SK-N-SH treated with all-trans-retinoic acid at 6 μM for 48 hours (cell line): ENCODE measurements at regions not wholly inside any gene's neighbourhood (a gene's known extent, or its start where the extent isn't known, plus 50 kb on each side); places are given as distances from the start of the nearest gene placed in this dataset.

Experiments used
- ARNTL ChIP-seq: fragments of 450-650 bp; formaldehyde crosslinking; IDR thresholded peaks from 2 replicates; pipeline ENCODE4 v1.5.0; 2020; ENCODE audit warnings: low read depth, mild to moderate bottlenecking, moderate library complexity, borderline replicate concordance
- CSDC2 ChIP-seq: fragments of 250-450 bp; sonication (Bioruptor Pico); IDR thresholded peaks from 2 replicates; pipeline ENCODE4 v1.5.0; 2020; ENCODE audit warnings: mild to moderate bottlenecking, moderate library complexity
- GLIS3 ChIP-seq: fragments of 250-450 bp; sonication (Bioruptor Pico); IDR thresholded peaks from 2 replicates; pipeline ENCODE4 v1.5.0; 2020; ENCODE audit warnings: mild to moderate bottlenecking, moderate library complexity
- ISL1 ChIP-seq: fragments of 250-450 bp; sonication (Bioruptor Pico); IDR thresholded peaks from 2 replicates; pipeline ENCODE4 v2.1.2; 2022; ENCODE audit warnings: mild to moderate bottlenecking, moderate library complexity
- OSR1 ChIP-seq: fragments of 250-450 bp; sonication (Bioruptor Pico); IDR thresholded peaks from 2 replicates; pipeline ENCODE4 v1.8.0; 2022; ENCODE audit warnings: moderate library complexity, mild to moderate bottlenecking, inconsistent platforms
- TOX ChIP-seq: fragments of 250-450 bp; sonication (Bioruptor Pico); IDR thresholded peaks from 2 replicates; pipeline ENCODE4 v1.8.0; 2021; ENCODE audit warnings: mild to moderate bottlenecking, moderate library complexity, borderline replicate concordance
- ZC3H10 ChIP-seq: fragments of 250-450 bp; sonication (Bioruptor Pico); IDR thresholded peaks from 2 replicates; pipeline ENCODE4 v1.5.1; 2021; ENCODE audit warnings: mild to moderate bottlenecking, moderate library complexity
- ZFP3 ChIP-seq: fragments of 250-450 bp; sonication (Bioruptor Pico); IDR thresholded peaks from 2 replicates; pipeline ENCODE4 v1.5.0; 2020; ENCODE audit warnings: mild to moderate bottlenecking, moderate library complexity
- ZFP30 ChIP-seq: fragments of 450-650 bp; formaldehyde crosslinking; IDR thresholded peaks from 2 replicates; pipeline ENCODE4 v1.5.0; 2022; ENCODE audit warnings: mild to moderate bottlenecking, moderate library complexity
- ZNF565 ChIP-seq: fragments of 450-650 bp; formaldehyde crosslinking; conservative IDR thresholded peaks from 2 replicates; pipeline ENCODE4 v1.5.0; 2020; ENCODE audit warnings: low read depth, mild to moderate bottlenecking, moderate library complexity
- ZNF70 ChIP-seq: fragments of 450-650 bp; formaldehyde crosslinking; IDR thresholded peaks from 2 replicates; pipeline ENCODE4 v1.5.0; 2020; ENCODE audit warnings: mild to moderate bottlenecking, moderate library complexity
- ZNF8 ChIP-seq: fragments of 450-650 bp; formaldehyde crosslinking; IDR thresholded peaks from 2 replicates; pipeline ENCODE4 v1.5.0; 2020; ENCODE audit warnings: mild to moderate bottlenecking, moderate library complexity
- TF ChIP-seq, protein P1 (sequence below): fragments of 250-450 bp; sonication (Bioruptor Pico); IDR thresholded peaks from 2 replicates; pipeline ENCODE4 v1.5.0; 2020; ENCODE audit warnings: mild to moderate bottlenecking, moderate library complexity
- TF ChIP-seq, protein P2 (sequence below): fragments of 250-450 bp; sonication (Bioruptor Pico); IDR thresholded peaks from 2 replicates; pipeline ENCODE4 v1.8.0; 2020; ENCODE audit warnings: mild to moderate bottlenecking, moderate library complexity, borderline replicate concordance

DNA sequence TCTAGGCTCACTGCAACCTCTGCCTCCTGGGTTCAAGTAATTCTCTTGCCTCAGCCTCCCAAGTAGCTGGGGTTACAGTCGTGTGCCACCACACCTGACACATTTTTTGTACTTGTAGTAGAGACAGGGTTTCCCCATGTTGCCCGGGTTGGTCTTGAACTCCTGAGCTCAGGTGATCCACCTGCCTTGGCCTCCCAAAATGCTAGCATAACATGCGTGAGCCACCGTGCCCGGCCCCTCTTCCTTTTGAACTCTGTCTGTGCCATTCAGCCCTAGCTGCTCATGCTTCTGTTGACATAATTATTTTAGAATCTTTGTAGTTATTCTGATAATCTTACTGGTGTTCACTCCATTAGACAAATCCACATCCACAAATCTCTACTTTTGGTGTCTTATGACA lies 1231.3 kb upstream of the ADGRL3 start:
- TF ChIP-seq ARNTL (no peak), TOX (CRISPR knock-in tag) (no peak), ZNF70 (CRISPR knock-in tag) (no peak), ZC3H10 (CRISPR knock-in tag) (no peak), ZFP30 (CRISPR knock-in tag) (no peak), ZFP3 (CRISPR knock-in tag) (no peak), ZNF8 (CRISPR knock-in tag) (no peak), OSR1 (CRISPR knock-in tag) (no peak), GLIS3 (CRISPR knock-in tag) (no peak), CSDC2 (CRISPR knock-in tag) (no peak), ZNF565 (no peak), ISL1 (no peak)
- TF ChIP-seq, protein P1, sequence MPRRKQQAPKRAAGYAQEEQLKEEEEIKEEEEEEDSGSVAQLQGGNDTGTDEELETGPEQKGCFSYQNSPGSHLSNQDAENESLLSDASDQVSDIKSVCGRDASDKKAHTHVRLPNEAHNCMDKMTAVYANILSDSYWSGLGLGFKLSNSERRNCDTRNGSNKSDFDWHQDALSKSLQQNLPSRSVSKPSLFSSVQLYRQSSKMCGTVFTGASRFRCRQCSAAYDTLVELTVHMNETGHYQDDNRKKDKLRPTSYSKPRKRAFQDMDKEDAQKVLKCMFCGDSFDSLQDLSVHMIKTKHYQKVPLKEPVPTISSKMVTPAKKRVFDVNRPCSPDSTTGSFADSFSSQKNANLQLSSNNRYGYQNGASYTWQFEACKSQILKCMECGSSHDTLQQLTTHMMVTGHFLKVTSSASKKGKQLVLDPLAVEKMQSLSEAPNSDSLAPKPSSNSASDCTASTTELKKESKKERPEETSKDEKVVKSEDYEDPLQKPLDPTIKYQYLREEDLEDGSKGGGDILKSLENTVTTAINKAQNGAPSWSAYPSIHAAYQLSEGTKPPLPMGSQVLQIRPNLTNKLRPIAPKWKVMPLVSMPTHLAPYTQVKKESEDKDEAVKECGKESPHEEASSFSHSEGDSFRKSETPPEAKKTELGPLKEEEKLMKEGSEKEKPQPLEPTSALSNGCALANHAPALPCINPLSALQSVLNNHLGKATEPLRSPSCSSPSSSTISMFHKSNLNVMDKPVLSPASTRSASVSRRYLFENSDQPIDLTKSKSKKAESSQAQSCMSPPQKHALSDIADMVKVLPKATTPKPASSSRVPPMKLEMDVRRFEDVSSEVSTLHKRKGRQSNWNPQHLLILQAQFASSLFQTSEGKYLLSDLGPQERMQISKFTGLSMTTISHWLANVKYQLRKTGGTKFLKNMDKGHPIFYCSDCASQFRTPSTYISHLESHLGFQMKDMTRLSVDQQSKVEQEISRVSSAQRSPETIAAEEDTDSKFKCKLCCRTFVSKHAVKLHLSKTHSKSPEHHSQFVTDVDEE (CRISPR knock-in tag) = no peak
- TF ChIP-seq, protein P2, sequence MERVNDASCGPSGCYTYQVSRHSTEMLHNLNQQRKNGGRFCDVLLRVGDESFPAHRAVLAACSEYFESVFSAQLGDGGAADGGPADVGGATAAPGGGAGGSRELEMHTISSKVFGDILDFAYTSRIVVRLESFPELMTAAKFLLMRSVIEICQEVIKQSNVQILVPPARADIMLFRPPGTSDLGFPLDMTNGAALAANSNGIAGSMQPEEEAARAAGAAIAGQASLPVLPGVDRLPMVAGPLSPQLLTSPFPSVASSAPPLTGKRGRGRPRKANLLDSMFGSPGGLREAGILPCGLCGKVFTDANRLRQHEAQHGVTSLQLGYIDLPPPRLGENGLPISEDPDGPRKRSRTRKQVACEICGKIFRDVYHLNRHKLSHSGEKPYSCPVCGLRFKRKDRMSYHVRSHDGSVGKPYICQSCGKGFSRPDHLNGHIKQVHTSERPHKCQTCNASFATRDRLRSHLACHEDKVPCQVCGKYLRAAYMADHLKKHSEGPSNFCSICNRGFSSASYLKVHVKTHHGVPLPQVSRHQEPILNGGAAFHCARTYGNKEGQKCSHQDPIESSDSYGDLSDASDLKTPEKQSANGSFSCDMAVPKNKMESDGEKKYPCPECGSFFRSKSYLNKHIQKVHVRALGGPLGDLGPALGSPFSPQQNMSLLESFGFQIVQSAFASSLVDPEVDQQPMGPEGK (CRISPR knock-in tag) = no peak
